HG03066 (cell line): ENCODE measurements at regions not wholly inside any gene's neighbourhood (a gene's known extent, or its start where the extent isn't known, plus 50 kb on each side); places are given as distances from the start of the nearest gene placed in this dataset.

ENCODE experiments used
- ATAC-seq: cut with Tn5 transposase; IDR thresholded peaks from one replicate; pipeline ENCODE4 v1.9.1; 2021; ENCODE audit warnings: low read depth; ENCODE audit not compliant: unreplicated experiment

GRCh38 chr1:113217447-113218208 is 144.6 kb downstream of the LRIG2 start:
- no peak for ATAC-seq

- ATAC-seq = no peak
Observed at GRCh38 chr1:113219377-113219776, 146.4 kb downstream of the LRIG2 start.

- ATAC-seq = no peak
Observed at GRCh38 chr1:113219828-113220227, 146.8 kb downstream of the LRIG2 start.

- ATAC-seq = no peak
Observed at GRCh38 chr1:113223040-113223439, 150.0 kb downstream of the LRIG2 start.

GRCh38 chr1:113223546-113223945 is 150.5 kb downstream of the LRIG2 start:
- ATAC-seq = no peak

- ATAC-seq = peak; percentile 58
Observed at GRCh38 chr1:113226148-113226547, 153.2 kb downstream of the LRIG2 start.

GRCh38 chr1:113231866-113232265 is 158.4 kb upstream of the MAGI3 start:
- no peak for ATAC-seq

- ATAC-seq = no peak
Observed at GRCh38 chr1:113233441-113233840, 156.9 kb upstream of the MAGI3 start.

- no peak for ATAC-seq
Observed at GRCh38 chr1:113241237-113241636, 149.1 kb upstream of the MAGI3 start.

- ATAC-seq = no peak
Observed at GRCh38 chr1:113242481-113242880, 147.8 kb upstream of the MAGI3 start.

- ATAC-seq = no peak
Observed at GRCh38 chr1:113243529-113243928, 146.8 kb upstream of the MAGI3 start.

GRCh38 chr1:113244112-113244820 is 146.0 kb upstream of the MAGI3 start:
- ATAC-seq = no peak

GRCh38 chr1:113245252-113245651 is 145.1 kb upstream of the MAGI3 start:
- no peak for ATAC-seq

GRCh38 chr1:113246929-113247328 is 143.4 kb upstream of the MAGI3 start:
- ATAC-seq = no peak

GRCh38 chr1:113247355-113247754 is 143.0 kb upstream of the MAGI3 start:
- ATAC-seq = no peak

- ATAC-seq = no peak
Observed at GRCh38 chr1:113247782-113248181, 142.5 kb upstream of the MAGI3 start.

- no peak for ATAC-seq
Observed at GRCh38 chr1:113248494-113248893, 141.8 kb upstream of the MAGI3 start.

GRCh38 chr1:113250161-113250560 is 140.2 kb upstream of the MAGI3 start:
- no peak for ATAC-seq

GRCh38 chr1:113252166-113252565 is 138.1 kb upstream of the MAGI3 start:
- ATAC-seq = no peak

- ATAC-seq = no peak
Observed at GRCh38 chr1:113253187-113253586, 137.1 kb upstream of the MAGI3 start.

- ATAC-seq = no peak
Observed at GRCh38 chr1:113253590-113253989, 136.7 kb upstream of the MAGI3 start.
